Loucy (cell line): ENCODE measurements at regions not wholly inside any gene's neighbourhood (a gene's known extent, or its start where the extent isn't known, plus 50 kb on each side); places are given as distances from the start of the nearest gene placed in this dataset.

Source experiments
- EZH2phosphoT487 ChIP-seq: fragments of 200-600 bp; IDR thresholded peaks from 2 replicates; pipeline ENCODE4 v1.6.1; 2018; ENCODE audit warnings: antibody characterized with exemption, mild to moderate bottlenecking, moderate library complexity, borderline replicate concordance
- TF ChIP-seq, protein P1 (sequence below): fragments of 200-600 bp; sonication (generic); conservative IDR thresholded peaks from 2 replicates; pipeline ENCODE4 v1.5.1; 2014; ENCODE audit warnings: mild to moderate bottlenecking, antibody characterized with exemption, low read length

DNA sequence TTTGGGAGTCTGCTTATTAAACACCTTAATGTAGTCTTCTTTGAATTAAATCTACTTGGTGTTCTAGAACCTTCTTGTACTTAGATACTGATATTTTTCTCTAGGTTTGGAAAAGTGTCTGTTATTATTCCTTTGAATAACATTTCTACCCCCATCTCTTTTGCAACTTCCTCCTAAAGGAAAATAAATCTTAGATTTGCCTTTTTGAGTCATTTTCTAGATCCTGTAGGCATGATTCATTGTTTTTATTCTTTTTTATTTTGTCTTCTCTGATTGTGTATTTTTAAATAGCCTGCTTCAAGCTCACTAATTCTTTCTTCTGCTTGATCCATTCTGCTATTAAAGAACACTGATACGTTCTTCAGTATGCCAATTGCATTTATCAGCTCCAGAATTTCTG lies 155.9 kb upstream of the NEGR1 start:
- TF ChIP-seq, protein P1, sequence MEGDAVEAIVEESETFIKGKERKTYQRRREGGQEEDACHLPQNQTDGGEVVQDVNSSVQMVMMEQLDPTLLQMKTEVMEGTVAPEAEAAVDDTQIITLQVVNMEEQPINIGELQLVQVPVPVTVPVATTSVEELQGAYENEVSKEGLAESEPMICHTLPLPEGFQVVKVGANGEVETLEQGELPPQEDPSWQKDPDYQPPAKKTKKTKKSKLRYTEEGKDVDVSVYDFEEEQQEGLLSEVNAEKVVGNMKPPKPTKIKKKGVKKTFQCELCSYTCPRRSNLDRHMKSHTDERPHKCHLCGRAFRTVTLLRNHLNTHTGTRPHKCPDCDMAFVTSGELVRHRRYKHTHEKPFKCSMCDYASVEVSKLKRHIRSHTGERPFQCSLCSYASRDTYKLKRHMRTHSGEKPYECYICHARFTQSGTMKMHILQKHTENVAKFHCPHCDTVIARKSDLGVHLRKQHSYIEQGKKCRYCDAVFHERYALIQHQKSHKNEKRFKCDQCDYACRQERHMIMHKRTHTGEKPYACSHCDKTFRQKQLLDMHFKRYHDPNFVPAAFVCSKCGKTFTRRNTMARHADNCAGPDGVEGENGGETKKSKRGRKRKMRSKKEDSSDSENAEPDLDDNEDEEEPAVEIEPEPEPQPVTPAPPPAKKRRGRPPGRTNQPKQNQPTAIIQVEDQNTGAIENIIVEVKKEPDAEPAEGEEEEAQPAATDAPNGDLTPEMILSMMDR, result no peak
- no peak for TF ChIP-seq EZH2phosphoT487
